K562 (cell line): ENCODE measurements at regions not wholly inside any gene's neighbourhood (a gene's known extent, or its start where the extent isn't known, plus 50 kb on each side); places are given as distances from the start of the nearest gene placed in this dataset.

Source experiments
- ATAC-seq: fragments of 200-7000 bp; cut with Tn5 transposase; 3 replicates; pipeline ENCODE4 v1.9.1; 2020; ENCODE audit warnings: moderate library complexity
- BruUV-seq: library from RNA; stranded (reverse); fragments of 400-500 nt; replicated peaks from 2 replicates; lab custom pipeline; 2021; lab: Mats Ljungman, UMichigan
- CTCF ChIA-PET: fragments of 300-600 bp; formaldehyde crosslinking; extraction: SDS; loops from one replicate; lab custom pipeline; 2021; ENCODE audit warnings: low intra/inter-chr PET ratio; lab: Yijun Ruan, JAX
- POLR2A ChIA-PET: fragments of 300-600, 350-650 bp; sonication (Branson Sonifier 250); formaldehyde crosslinking; extraction: SDS; loops from one replicate; lab custom pipeline; 2021; ENCODE audit warnings: antibody characterized with exemption, inconsistent platforms; lab: Yijun Ruan, JAX
- DNase-seq, 4 experiments: peaks; one replicate each; pipeline versions ENCODE4 v3.0.0 to v3.0.0-alpha.2; 2011 to 2018; ENCODE audit warnings: low spot score in 3 of 4, mixed read lengths in 3 of 4; ENCODE audit errors: extremely low read depth in 1 of 4
- FAIRE-seq: peaks from 2 replicates; lab custom pipeline; 2011; peaks lifted over from hg19 to GRCh38; lab: Jason Lieb, UNC
- H2AFZ ChIP-seq: 2 replicates; pipeline ENCODE4 v1.6.0; 2011; ENCODE audit warnings: low read depth, low read length, control low read depth, inconsistent platforms
- H3K27ac ChIP-seq: fragments of 200-600 bp; 3 replicates; pipeline ENCODE4 v1.8.0; 2011; ENCODE audit warnings: low read depth, mild to moderate bottlenecking, control low read depth, inconsistent platforms, low read length, moderate library complexity, mixed read lengths; ENCODE audit errors: extremely low read depth
- H3K27me3 ChIP-seq, 2 experiments: fragments of 300-600 bp in 1 of 2; 2 replicates in 1 of 2; 3 replicates in 1 of 2; pipeline versions ENCODE4 v1.6.0 to v1.8.0; 2011; ENCODE audit warnings: inconsistent platforms in 2 of 2, low read length in 2 of 2, mild to moderate bottlenecking in 1 of 2, mixed read lengths in 1 of 2, moderate library complexity in 1 of 2; ENCODE audit not compliant: control insufficient read depth in 2 of 2, insufficient read depth in 2 of 2
- H3K36me3 ChIP-seq: fragments of 300-600 bp; 3 replicates; pipeline ENCODE4 v1.8.0; 2011; ENCODE audit warnings: mild to moderate bottlenecking, low read length, inconsistent platforms; ENCODE audit not compliant: control insufficient read depth, insufficient read depth
- H3K4me1 ChIP-seq, 2 experiments: fragments of 200-600 bp in 1 of 2; replicated peaks in 1 of 2; 2 replicates in 1 of 2; 3 replicates in 1 of 2; pipeline versions ENCODE4 v1.5.1 to v1.8.0; 2011; ENCODE audit warnings: inconsistent platforms in 2 of 2, low read length in 2 of 2, mild to moderate bottlenecking in 1 of 2, mixed read lengths in 1 of 2, moderate library complexity in 1 of 2; ENCODE audit not compliant: control insufficient read depth in 2 of 2, insufficient read depth in 2 of 2
- H3K4me2 ChIP-seq: 2 replicates; pipeline ENCODE4 v1.6.1; 2011; ENCODE audit warnings: low read length, control low read depth, inconsistent platforms, mixed read lengths; ENCODE audit not compliant: insufficient read depth
- H3K4me3 ChIP-seq: fragments of 200-600 bp; sonication (generic), shearing (Covaris generic); 2 replicates; pipeline ENCODE4 v1.5.1; 2016; ENCODE audit warnings: control low read depth, inconsistent platforms
- H3K79me2 ChIP-seq: fragments of 200-600 bp; 3 replicates; pipeline ENCODE4 v1.8.0; 2011; ENCODE audit warnings: low read length, inconsistent platforms; ENCODE audit not compliant: control insufficient read depth, insufficient read depth
- H3K9ac ChIP-seq, 2 experiments: 2 replicates each; pipeline versions ENCODE4 v1.6.0 to v1.6.1; 2011; ENCODE audit warnings: low read depth in 2 of 2, low read length in 2 of 2, control low read depth in 1 of 2, inconsistent platforms in 1 of 2, mild to moderate bottlenecking in 1 of 2, mixed read lengths in 1 of 2; ENCODE audit not compliant: insufficient read depth in 1 of 2
- H3K9me1 ChIP-seq: one replicate; pipeline ENCODE4 v1.6.0; 2011; ENCODE audit warnings: inconsistent platforms, mild to moderate bottlenecking, low read length, moderate library complexity; ENCODE audit not compliant: control insufficient read depth, insufficient read depth
- H3K9me3 ChIP-seq: replicated peaks from 2 replicates; pipeline ENCODE4 v1.5.1; 2011; ENCODE audit warnings: low read depth, low read length, inconsistent platforms; ENCODE audit not compliant: control insufficient read depth, insufficient read depth
- H4K20me1 ChIP-seq: replicated peaks from 2 replicates; pipeline ENCODE4 v1.6.1; 2011; ENCODE audit warnings: low read length, inconsistent platforms, mixed read lengths; ENCODE audit not compliant: control insufficient read depth, insufficient read depth
- ZNF134 ChIP-seq: fragments of 250-450 bp; sonication (Bioruptor Pico); conservative IDR thresholded peaks from 2 replicates; pipeline ENCODE4 v1.4.0; 2020
- ZNF318 ChIP-seq, 2 experiments: fragments of 450-650 bp; IDR thresholded peaks; 2 replicates each; pipeline ENCODE4 v1.6.1; 2016; ENCODE audit warnings: mild to moderate bottlenecking in 2 of 2, borderline replicate concordance in 1 of 2, low read depth in 1 of 2, moderate library complexity in 1 of 2
- WGBS: fragments of 100-300 bp; shearing (Covaris generic); methylation state at CpG from one replicate; pipeline ENCODE4 v1.1.6; 2016; ENCODE audit warnings: low coverage, mixed read lengths; ENCODE audit not compliant: insufficient coverage; ENCODE audit errors: missing lambda C conversion rate; 5-methylcytosine and 5-hydroxymethylcytosine counted together
- in situ Hi-C: fragments of 300-500 bp; cut with MboI; formaldehyde crosslinking; loops from 4 replicates; pipeline ENCODE4 v1.15.0; 2018; ENCODE audit warnings: inconsistent platforms, mixed read lengths
- intact Hi-C: fragments of 100-400 bp; cut with micrococcal nuclease; formaldehyde crosslinking; loops from 2 replicates; pipeline ENCODE4 v1.14.2; 2022

- CTCF ChIA-PET, result no interaction called here
- no TSS peak for BruUV-seq
- H3K27me3 ChIP-seq, result peaks cover 13 to 56% of the 10 kb centered on the region in 2 experiments
- DNase-seq, result peak in 1 of 4 experiments; percentile 15
- no peaks in the 10 kb centered on the region for H3K9me1 ChIP-seq
- no peak overlapping the region for H3K27ac ChIP-seq
- H4K20me1 ChIP-seq, result no peaks in the 10 kb centered on the region
- peaks cover 0 to 6% of the 10 kb centered on the region in 2 experiments; a peak in 3 of 5 replicates for H3K4me1 ChIP-seq
- no peak overlapping the region for H3K9ac ChIP-seq
- WGBS, result 16% methylated on average over 9 of the region's 14 CpGs
- no peaks in the 10 kb centered on the region for H3K9me3 ChIP-seq
- H3K79me2 ChIP-seq, result no peaks in the 10 kb centered on the region
- POLR2A ChIA-PET, result no interaction called here
- TF ChIP-seq ZNF318 (IDR thresholded peaks at IDR 0.05; ENCODE audit: borderline replicate concordance in 1 of 2, low read depth in 1 of 2) (no peak), ZNF134 (CRISPR knock-in tag) (no peak)
- no peak overlapping the region for H3K4me2 ChIP-seq
- no peaks in the 10 kb centered on the region for H3K36me3 ChIP-seq
- in situ Hi-C loops (no loop called here), intact Hi-C loops (no loop called here)
- ATAC-seq, result no peak
- FAIRE-seq, result no peak
- no peak overlapping the region for H3K4me3 ChIP-seq
- H2AFZ ChIP-seq, result no peak overlapping the region
Measured at GRCh38 chr2:241992753-241993152, 123.2 kb downstream of the RTP5 start.
